Right forelimb (tissue), 1 donor: ENCODE measurements at regions not wholly inside any gene's neighbourhood (a gene's known extent, or its start where the extent isn't known, plus 50 kb on each side); places are given as distances from the start of the nearest gene placed in this dataset.
"Not testable (repeated sequence)": the region's sequence is repeated elsewhere in the genome, so short reads cannot be mapped to it uniquely, and the experiment has no call there.

Experiments
- DNase-seq: peaks from one replicate; pipeline ENCODE4 v3.0.0-alpha.2; 2018

GRCh38 chr5:102617191-102618187, 118.7 kb upstream of the SLCO6A1 start:
- DNase-seq = no peak

- DNase-seq = no peak
Observed at GRCh38 chr5:102622262-102622661, 123.5 kb upstream of the SLCO6A1 start.

- DNase-seq = no peak
Observed at GRCh38 chr5:102623329-102624065, 124.7 kb upstream of the SLCO6A1 start.

GRCh38 chr5:102624405-102624804, 125.6 kb upstream of the SLCO6A1 start:
- DNase-seq = no peak

GRCh38 chr5:102625468-102625867, 126.7 kb upstream of the SLCO6A1 start:
- DNase-seq = no peak

GRCh38 chr5:102625928-102626327, 127.1 kb upstream of the SLCO6A1 start:
- no peak for DNase-seq

- DNase-seq = no peak
Observed at GRCh38 chr5:102627315-102627714, 127.8 kb upstream of the PAM start.

GRCh38 chr5:102628441-102629175, 126.5 kb upstream of the PAM start:
- DNase-seq = no peak

- no peak for DNase-seq
Observed at GRCh38 chr5:102629827-102630605, 125.1 kb upstream of the PAM start.

- not testable (repeated sequence) for DNase-seq
Observed at GRCh38 chr5:102635399-102635798, 119.7 kb upstream of the PAM start.

- DNase-seq = no peak
Observed at GRCh38 chr5:102638316-102638715, 116.8 kb upstream of the PAM start.

- no peak for DNase-seq
Observed at GRCh38 chr5:102638912-102639652, 116.0 kb upstream of the PAM start.

GRCh38 chr5:102649731-102650130, 105.4 kb upstream of the PAM start:
- DNase-seq = no peak

GRCh38 chr5:102651466-102651865, 103.6 kb upstream of the PAM start:
- DNase-seq = no peak

- no peak for DNase-seq
Observed at GRCh38 chr5:102654559-102655349, 100.4 kb upstream of the PAM start.

GRCh38 chr5:102659151-102659550, 96.0 kb upstream of the PAM start:
- no peak for DNase-seq

GRCh38 chr5:102660111-102660510, 95.0 kb upstream of the PAM start:
- no peak for DNase-seq

GRCh38 chr5:102663749-102664530, 91.2 kb upstream of the PAM start:
- DNase-seq = no peak

- no peak for DNase-seq
Observed at GRCh38 chr5:102664616-102665335, 90.3 kb upstream of the PAM start.
